Astrocyte (in vitro differentiated cells and primary cell): ENCODE measurements at regions not wholly inside any gene's neighbourhood (a gene's known extent, or its start where the extent isn't known, plus 50 kb on each side); places are given as distances from the start of the nearest gene placed in this dataset.

Source experiments
- EZH2 ChIP-seq: IDR thresholded peaks from 2 replicates; pipeline ENCODE4 v1.6.1; 2012; ENCODE audit warnings: mild to moderate bottlenecking, low read length, inconsistent platforms; ENCODE audit not compliant: insufficient read depth
- TF ChIP-seq, protein P1 (sequence below): IDR thresholded peaks from 2 replicates; pipeline ENCODE4 v1.5.1; 2011; ENCODE audit warnings: low read depth, mild to moderate bottlenecking, inconsistent platforms, low read length, moderate library complexity; ENCODE audit not compliant: insufficient read depth

DNA sequence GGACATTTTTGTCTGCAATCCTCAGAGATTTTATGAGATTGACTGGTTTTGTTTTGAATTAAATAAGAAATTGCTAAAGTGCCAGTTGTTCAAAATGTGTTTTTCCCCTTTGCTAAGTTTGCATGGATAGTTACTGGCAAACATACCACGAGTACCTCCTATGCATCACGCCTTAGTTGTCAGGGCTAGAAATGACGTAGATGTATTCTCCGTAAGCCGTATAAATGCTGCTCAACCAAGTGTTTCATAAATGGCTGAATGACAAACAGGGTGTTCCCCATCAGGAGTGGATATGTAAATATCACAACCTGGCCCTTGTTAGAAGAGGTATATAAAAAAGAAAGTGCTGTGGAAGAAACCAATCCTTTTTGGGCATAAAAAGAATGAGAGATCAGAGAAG, 341.1 kb upstream of the ZFP64 start:
- TF ChIP-seq, protein P1, sequence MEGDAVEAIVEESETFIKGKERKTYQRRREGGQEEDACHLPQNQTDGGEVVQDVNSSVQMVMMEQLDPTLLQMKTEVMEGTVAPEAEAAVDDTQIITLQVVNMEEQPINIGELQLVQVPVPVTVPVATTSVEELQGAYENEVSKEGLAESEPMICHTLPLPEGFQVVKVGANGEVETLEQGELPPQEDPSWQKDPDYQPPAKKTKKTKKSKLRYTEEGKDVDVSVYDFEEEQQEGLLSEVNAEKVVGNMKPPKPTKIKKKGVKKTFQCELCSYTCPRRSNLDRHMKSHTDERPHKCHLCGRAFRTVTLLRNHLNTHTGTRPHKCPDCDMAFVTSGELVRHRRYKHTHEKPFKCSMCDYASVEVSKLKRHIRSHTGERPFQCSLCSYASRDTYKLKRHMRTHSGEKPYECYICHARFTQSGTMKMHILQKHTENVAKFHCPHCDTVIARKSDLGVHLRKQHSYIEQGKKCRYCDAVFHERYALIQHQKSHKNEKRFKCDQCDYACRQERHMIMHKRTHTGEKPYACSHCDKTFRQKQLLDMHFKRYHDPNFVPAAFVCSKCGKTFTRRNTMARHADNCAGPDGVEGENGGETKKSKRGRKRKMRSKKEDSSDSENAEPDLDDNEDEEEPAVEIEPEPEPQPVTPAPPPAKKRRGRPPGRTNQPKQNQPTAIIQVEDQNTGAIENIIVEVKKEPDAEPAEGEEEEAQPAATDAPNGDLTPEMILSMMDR, result no peak
- no peak for TF ChIP-seq EZH2
